ENCODE measurements at regions not wholly inside any gene's neighbourhood (a gene's known extent, or its start where the extent isn't known, plus 50 kb on each side); places are given as distances from the start of the nearest gene placed in this dataset.

DNA sequence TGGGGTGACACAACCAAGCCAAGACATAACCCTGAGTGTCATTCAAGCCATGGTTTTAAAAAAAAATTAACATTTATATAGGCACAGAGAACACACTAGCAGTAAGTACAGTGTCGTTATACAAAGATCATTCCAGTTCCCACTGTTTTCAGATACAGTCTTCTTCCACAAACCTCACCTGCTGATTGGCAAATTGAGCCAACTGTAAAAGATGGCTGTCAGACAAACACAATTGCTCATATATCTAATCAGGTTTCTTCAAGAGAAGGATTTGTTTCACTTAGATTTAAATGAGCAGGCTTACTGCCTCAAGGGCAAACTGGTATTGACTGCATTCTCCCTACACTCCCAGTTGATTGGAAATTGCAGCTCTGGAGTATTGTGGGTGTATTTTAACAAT lies 308.9 kb downstream of the RBM26 start:
- TF ChIP-seq, protein P1, sequence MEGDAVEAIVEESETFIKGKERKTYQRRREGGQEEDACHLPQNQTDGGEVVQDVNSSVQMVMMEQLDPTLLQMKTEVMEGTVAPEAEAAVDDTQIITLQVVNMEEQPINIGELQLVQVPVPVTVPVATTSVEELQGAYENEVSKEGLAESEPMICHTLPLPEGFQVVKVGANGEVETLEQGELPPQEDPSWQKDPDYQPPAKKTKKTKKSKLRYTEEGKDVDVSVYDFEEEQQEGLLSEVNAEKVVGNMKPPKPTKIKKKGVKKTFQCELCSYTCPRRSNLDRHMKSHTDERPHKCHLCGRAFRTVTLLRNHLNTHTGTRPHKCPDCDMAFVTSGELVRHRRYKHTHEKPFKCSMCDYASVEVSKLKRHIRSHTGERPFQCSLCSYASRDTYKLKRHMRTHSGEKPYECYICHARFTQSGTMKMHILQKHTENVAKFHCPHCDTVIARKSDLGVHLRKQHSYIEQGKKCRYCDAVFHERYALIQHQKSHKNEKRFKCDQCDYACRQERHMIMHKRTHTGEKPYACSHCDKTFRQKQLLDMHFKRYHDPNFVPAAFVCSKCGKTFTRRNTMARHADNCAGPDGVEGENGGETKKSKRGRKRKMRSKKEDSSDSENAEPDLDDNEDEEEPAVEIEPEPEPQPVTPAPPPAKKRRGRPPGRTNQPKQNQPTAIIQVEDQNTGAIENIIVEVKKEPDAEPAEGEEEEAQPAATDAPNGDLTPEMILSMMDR (IDR thresholded peaks at IDR 0.05) = no peak
- TF ChIP-seq POLR2A (IDR thresholded peaks at IDR 0.05) = no peak
